GM12878 (cell line): ENCODE measurements at regions not wholly inside any gene's neighbourhood (a gene's known extent, or its start where the extent isn't known, plus 50 kb on each side); places are given as distances from the start of the nearest gene placed in this dataset.

ENCODE experiments used
- BMI1 ChIP-seq: fragments of 450-650 bp; IDR thresholded peaks from 2 replicates; pipeline ENCODE4 v1.6.1; 2016; ENCODE audit warnings: mild to moderate bottlenecking, moderate library complexity, borderline replicate concordance
- BRCA1 ChIP-seq: IDR thresholded peaks from 2 replicates; pipeline ENCODE4 v1.6.1; 2011; ENCODE audit warnings: low read depth, low read length, improper control_type of control experiment
- DPF2 ChIP-seq: fragments of 450-650 bp; IDR thresholded peaks from 2 replicates; pipeline ENCODE4 v1.6.1; 2017; ENCODE audit warnings: mild to moderate bottlenecking
- EZH2 ChIP-seq: IDR thresholded peaks from 2 replicates; pipeline ENCODE4 v1.6.1; 2012; ENCODE audit warnings: low read depth, mild to moderate bottlenecking, control low read depth, inconsistent platforms, low read length, borderline replicate concordance; ENCODE audit not compliant: control insufficient read depth
- MXI1 ChIP-seq: fragments of 150-350 bp; IDR thresholded peaks from 2 replicates; pipeline ENCODE4 v1.6.1; 2011; ENCODE audit warnings: low read depth, mild to moderate bottlenecking, inconsistent platforms, low read length, improper control_type of control experiment
- POLR2A ChIP-seq: IDR thresholded peaks from 2 replicates; pipeline ENCODE4 v1.6.1; 2011; ENCODE audit warnings: low read depth, mild to moderate bottlenecking, low read length
- RAD21 ChIP-seq: IDR thresholded peaks from 2 replicates; pipeline ENCODE4 v1.6.1; 2011; ENCODE audit warnings: mild to moderate bottlenecking, low read depth, low read length, moderate library complexity; ENCODE audit not compliant: insufficient read depth
- SIX5 ChIP-seq: IDR thresholded peaks from 2 replicates; pipeline ENCODE4 v1.6.1; 2011; ENCODE audit warnings: mild to moderate bottlenecking, low read depth, low read length, moderate library complexity; ENCODE audit not compliant: severe bottlenecking
- SMARCA5 ChIP-seq: fragments of 450-650 bp; IDR thresholded peaks from 2 replicates; pipeline ENCODE4 v1.6.1; 2017; ENCODE audit warnings: mild to moderate bottlenecking
- SMC3 ChIP-seq: IDR thresholded peaks from 2 replicates; pipeline ENCODE4 v1.6.1; 2011; ENCODE audit warnings: low read length, improper control_type of control experiment, borderline replicate concordance
- TAF1 ChIP-seq: IDR thresholded peaks from 2 replicates; pipeline ENCODE4 v1.6.1; 2011; ENCODE audit warnings: mild to moderate bottlenecking, low read depth, low read length, borderline replicate concordance
- TF ChIP-seq, protein P1 (sequence below): IDR thresholded peaks from 2 replicates; pipeline ENCODE4 v1.6.1; 2012; ENCODE audit warnings: improper control_type of control experiment, low read depth, low read length; ENCODE audit not compliant: insufficient replicate concordance
- TF ChIP-seq, protein P2 (sequence below), 3 experiments: IDR thresholded peaks in 2 of 3; conservative IDR thresholded peaks in 1 of 3; 2 replicates each; pipeline ENCODE4 v1.5.1; 2011; ENCODE audit warnings: low read depth in 3 of 3, low read length in 3 of 3, mild to moderate bottlenecking in 3 of 3, control low read depth in 2 of 3, moderate library complexity in 2 of 3, inconsistent platforms in 1 of 3, mixed read lengths in 1 of 3; ENCODE audit not compliant: control insufficient read depth in 2 of 3, insufficient read depth in 1 of 3; ENCODE audit errors: extremely low read depth in 1 of 3
- TF ChIP-seq, protein P3 (sequence below): IDR thresholded peaks from 2 replicates; pipeline ENCODE4 v1.6.1; 2011; ENCODE audit warnings: mild to moderate bottlenecking, low read depth, low read length, moderate library complexity; ENCODE audit not compliant: insufficient replicate concordance

DNA sequence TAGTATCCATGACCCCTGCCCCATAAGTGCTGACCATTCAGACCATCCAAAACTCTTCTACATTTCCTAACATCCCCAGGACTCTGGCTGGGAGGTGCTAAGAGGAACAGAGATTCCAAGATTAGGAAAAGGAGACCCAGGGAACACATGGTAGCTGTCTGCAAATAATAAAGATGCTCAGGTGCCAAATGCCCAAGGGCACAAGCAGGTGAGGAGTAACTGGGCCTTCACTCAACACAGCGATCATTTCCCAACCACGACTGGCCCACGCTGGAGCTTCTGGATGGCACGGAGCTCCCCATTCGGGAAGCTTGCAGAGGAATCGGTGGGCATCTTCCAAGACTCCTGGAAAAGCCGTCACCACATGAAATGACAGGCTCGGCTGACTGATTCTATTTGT, 255.9 kb upstream of the SMIM21 start:
- TF ChIP-seq POLR2A = no peak
- no peak for TF ChIP-seq BMI1
- TF ChIP-seq TAF1 = no peak
- no peak for TF ChIP-seq SMC3
- TF ChIP-seq DPF2 = no peak
- TF ChIP-seq, protein P1, sequence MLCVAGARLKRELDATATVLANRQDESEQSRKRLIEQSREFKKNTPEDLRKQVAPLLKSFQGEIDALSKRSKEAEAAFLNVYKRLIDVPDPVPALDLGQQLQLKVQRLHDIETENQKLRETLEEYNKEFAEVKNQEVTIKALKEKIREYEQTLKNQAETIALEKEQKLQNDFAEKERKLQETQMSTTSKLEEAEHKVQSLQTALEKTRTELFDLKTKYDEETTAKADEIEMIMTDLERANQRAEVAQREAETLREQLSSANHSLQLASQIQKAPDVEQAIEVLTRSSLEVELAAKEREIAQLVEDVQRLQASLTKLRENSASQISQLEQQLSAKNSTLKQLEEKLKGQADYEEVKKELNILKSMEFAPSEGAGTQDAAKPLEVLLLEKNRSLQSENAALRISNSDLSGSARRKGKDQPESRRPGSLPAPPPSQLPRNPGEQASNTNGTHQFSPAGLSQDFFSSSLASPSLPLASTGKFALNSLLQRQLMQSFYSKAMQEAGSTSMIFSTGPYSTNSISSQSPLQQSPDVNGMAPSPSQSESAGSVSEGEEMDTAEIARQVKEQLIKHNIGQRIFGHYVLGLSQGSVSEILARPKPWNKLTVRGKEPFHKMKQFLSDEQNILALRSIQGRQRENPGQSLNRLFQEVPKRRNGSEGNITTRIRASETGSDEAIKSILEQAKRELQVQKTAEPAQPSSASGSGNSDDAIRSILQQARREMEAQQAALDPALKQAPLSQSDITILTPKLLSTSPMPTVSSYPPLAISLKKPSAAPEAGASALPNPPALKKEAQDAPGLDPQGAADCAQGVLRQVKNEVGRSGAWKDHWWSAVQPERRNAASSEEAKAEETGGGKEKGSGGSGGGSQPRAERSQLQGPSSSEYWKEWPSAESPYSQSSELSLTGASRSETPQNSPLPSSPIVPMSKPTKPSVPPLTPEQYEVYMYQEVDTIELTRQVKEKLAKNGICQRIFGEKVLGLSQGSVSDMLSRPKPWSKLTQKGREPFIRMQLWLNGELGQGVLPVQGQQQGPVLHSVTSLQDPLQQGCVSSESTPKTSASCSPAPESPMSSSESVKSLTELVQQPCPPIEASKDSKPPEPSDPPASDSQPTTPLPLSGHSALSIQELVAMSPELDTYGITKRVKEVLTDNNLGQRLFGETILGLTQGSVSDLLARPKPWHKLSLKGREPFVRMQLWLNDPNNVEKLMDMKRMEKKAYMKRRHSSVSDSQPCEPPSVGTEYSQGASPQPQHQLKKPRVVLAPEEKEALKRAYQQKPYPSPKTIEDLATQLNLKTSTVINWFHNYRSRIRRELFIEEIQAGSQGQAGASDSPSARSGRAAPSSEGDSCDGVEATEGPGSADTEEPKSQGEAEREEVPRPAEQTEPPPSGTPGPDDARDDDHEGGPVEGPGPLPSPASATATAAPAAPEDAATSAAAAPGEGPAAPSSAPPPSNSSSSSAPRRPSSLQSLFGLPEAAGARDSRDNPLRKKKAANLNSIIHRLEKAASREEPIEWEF = no peak
- TF ChIP-seq, protein P2, sequence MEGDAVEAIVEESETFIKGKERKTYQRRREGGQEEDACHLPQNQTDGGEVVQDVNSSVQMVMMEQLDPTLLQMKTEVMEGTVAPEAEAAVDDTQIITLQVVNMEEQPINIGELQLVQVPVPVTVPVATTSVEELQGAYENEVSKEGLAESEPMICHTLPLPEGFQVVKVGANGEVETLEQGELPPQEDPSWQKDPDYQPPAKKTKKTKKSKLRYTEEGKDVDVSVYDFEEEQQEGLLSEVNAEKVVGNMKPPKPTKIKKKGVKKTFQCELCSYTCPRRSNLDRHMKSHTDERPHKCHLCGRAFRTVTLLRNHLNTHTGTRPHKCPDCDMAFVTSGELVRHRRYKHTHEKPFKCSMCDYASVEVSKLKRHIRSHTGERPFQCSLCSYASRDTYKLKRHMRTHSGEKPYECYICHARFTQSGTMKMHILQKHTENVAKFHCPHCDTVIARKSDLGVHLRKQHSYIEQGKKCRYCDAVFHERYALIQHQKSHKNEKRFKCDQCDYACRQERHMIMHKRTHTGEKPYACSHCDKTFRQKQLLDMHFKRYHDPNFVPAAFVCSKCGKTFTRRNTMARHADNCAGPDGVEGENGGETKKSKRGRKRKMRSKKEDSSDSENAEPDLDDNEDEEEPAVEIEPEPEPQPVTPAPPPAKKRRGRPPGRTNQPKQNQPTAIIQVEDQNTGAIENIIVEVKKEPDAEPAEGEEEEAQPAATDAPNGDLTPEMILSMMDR (IDR thresholded peaks at IDR 0.05 in 2 of 3, conservative IDR thresholded peaks at IDR 0.05 in 1 of 3; ENCODE audit: control insufficient read depth in 2 of 3, extremely low read depth in 1 of 3, insufficient read depth in 1 of 3, low read depth in 3 of 3, low read length in 3 of 3) = no peak
- TF ChIP-seq, protein P3, sequence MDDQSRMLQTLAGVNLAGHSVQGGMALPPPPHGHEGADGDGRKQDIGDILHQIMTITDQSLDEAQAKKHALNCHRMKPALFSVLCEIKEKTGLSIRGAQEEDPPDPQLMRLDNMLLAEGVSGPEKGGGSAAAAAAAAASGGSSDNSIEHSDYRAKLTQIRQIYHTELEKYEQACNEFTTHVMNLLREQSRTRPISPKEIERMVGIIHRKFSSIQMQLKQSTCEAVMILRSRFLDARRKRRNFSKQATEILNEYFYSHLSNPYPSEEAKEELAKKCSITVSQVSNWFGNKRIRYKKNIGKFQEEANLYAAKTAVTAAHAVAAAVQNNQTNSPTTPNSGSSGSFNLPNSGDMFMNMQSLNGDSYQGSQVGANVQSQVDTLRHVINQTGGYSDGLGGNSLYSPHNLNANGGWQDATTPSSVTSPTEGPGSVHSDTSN = no peak
- TF ChIP-seq EZH2 = no peak
- TF ChIP-seq BRCA1 = no peak
- TF ChIP-seq SMARCA5 = no peak
- TF ChIP-seq SIX5 = no peak
- no peak for TF ChIP-seq RAD21
- no peak for TF ChIP-seq MXI1
